ENCODE measurements at regions not wholly inside any gene's neighbourhood (a gene's known extent, or its start where the extent isn't known, plus 50 kb on each side); places are given as distances from the start of the nearest gene placed in this dataset.

- no peak overlapping the region for H3K4me3 ChIP-seq (ENCODE audit: low read depth, low read length)
- no peak for DNase-seq (ENCODE audit: low read depth)
- FAIRE-seq: no peak
- TF ChIP-seq, protein P1, sequence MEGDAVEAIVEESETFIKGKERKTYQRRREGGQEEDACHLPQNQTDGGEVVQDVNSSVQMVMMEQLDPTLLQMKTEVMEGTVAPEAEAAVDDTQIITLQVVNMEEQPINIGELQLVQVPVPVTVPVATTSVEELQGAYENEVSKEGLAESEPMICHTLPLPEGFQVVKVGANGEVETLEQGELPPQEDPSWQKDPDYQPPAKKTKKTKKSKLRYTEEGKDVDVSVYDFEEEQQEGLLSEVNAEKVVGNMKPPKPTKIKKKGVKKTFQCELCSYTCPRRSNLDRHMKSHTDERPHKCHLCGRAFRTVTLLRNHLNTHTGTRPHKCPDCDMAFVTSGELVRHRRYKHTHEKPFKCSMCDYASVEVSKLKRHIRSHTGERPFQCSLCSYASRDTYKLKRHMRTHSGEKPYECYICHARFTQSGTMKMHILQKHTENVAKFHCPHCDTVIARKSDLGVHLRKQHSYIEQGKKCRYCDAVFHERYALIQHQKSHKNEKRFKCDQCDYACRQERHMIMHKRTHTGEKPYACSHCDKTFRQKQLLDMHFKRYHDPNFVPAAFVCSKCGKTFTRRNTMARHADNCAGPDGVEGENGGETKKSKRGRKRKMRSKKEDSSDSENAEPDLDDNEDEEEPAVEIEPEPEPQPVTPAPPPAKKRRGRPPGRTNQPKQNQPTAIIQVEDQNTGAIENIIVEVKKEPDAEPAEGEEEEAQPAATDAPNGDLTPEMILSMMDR (IDR thresholded peaks at IDR 0.05; ENCODE audit: insufficient read depth, low read length, severe bottlenecking): no peak
- H3K27me3 ChIP-seq (ENCODE audit: control insufficient read depth, insufficient read depth, low read length): no peaks in the 10 kb centered on the region
- H3K36me3 ChIP-seq (ENCODE audit: control insufficient read depth, insufficient read depth, low read length): no peaks in the 10 kb centered on the region
Observed at GRCh38 chr1:58879464-58879863, 95.6 kb upstream of the JUN start.

DNA sequence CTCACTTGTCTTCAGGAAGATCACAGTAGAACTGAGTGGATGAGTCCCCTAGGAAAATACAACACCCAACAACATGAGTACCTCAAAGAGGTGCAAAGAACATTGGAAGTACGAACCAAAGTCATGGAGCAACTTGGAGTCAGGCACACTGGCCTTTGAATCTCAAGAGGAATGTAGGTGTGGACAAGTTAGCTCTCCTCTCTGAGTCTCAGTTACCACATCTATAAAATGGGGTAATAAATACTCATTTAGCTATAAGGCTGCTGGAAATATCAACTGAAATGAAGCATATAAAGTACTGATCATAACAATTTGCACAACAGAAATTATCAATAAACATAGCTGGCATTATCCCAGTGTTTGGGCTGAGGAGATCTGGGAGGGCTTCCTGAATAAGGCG lies 96.7 kb upstream of the JUN start:
- FAIRE-seq (no peak), DNase-seq (ENCODE audit: low read depth) (no peak)
- Histone ChIP-seq H3K4me3 (ENCODE audit: low read depth, low read length) (no peak overlapping the region), H3K27me3 (ENCODE audit: control insufficient read depth, insufficient read depth, low read length) (no peaks in the 10 kb centered on the region), H3K36me3 (ENCODE audit: control insufficient read depth, insufficient read depth, low read length) (no peaks in the 10 kb centered on the region)
- TF ChIP-seq, protein P1 (IDR thresholded peaks at IDR 0.05; ENCODE audit: insufficient read depth, low read length, severe bottlenecking): no peak

DNA sequence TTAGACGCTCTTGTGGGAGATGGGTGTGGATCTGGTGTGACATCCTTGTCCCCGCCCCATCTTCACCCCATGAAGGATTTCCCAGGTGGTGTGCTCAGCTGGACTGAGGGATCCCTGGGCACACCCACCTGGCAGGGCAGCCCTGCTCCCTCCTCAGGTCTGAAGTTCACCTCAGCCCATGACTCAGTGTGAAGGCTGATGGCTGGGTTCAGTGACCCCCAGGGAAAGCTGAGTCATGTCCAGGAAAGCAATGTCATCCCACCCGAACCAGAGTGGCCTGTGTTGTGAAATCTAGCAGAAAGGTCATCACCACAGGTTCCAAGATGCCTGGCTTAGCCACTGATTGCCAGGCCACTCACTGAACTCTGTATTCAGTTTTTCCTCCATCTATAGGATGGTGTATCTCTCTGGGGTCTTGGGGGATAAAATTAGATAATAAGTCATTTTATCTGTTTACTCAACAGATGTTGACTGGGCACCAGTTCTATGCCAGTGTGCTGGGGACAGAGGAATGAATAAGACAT lies 97.7 kb upstream of the JUN start:
- DNase-seq (ENCODE audit: low read depth) (peak; percentile 86), FAIRE-seq (peak; percentile 23)
- TF ChIP-seq, protein P1 (IDR thresholded peaks at IDR 0.05; ENCODE audit: insufficient read depth, low read length, severe bottlenecking): no peak
- no peak overlapping the region for H3K4me3 ChIP-seq (ENCODE audit: low read depth, low read length)
- H3K27me3 ChIP-seq (ENCODE audit: control insufficient read depth, insufficient read depth, low read length): no peaks in the 10 kb centered on the region
- no peaks in the 10 kb centered on the region for H3K36me3 ChIP-seq (ENCODE audit: control insufficient read depth, insufficient read depth, low read length)

DNA sequence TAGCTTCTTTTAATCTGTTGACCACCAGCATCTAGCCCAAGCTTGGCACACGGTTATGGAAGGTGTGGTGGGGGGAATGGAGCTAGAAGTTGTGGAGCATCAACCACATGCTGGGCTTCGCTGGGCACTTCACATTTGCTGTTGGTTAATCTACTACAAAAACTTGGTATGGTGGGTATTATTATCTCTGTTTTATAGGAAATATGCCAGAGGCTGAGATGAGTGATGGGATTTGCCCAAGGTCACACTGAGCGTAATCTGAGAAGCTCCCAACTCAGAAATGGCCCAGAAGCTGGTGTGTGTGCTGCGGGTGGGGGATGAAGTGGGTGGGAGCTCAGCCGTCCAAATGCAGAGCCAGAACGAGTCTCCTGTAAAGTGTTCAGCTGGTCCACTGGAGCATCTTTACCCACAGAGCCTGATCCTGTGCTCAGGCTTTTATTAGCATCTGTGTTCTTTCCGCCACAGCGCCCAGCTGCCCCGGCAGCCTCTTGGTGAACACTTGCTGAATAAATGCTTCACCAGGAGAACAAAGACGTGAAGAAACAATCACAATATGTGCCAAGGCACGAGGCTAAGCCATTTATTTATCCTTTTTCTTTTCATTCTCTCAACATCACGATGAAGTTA lies 98.6 kb upstream of the JUN start:
- DNase-seq (ENCODE audit: low read depth) (no peak), FAIRE-seq (no peak)

GRCh38 chr1:58883037-58883887 lies 99.4 kb upstream of the JUN start:
- TF ChIP-seq, protein P1 (IDR thresholded peaks at IDR 0.05; ENCODE audit: insufficient read depth, low read length, severe bottlenecking): no peak
- Histone ChIP-seq H3K27me3 (ENCODE audit: control insufficient read depth, insufficient read depth, low read length) (no peaks in the 10 kb centered on the region), H3K4me3 (ENCODE audit: low read depth, low read length) (no peak overlapping the region), H3K36me3 (ENCODE audit: control insufficient read depth, insufficient read depth, low read length) (no peaks in the 10 kb centered on the region)
- FAIRE-seq (peak; percentile 99), DNase-seq (ENCODE audit: low read depth) (peak; percentile 99)

More for the DNA sequence above, 98.6 kb upstream of the JUN start:
- no peaks in the 10 kb centered on the region for H3K27me3 ChIP-seq (ENCODE audit: control insufficient read depth, insufficient read depth, low read length)
- TF ChIP-seq, protein P1 (IDR thresholded peaks at IDR 0.05; ENCODE audit: insufficient read depth, low read length, severe bottlenecking): no peak
- no peak overlapping the region for H3K4me3 ChIP-seq (ENCODE audit: low read depth, low read length)
- H3K36me3 ChIP-seq (ENCODE audit: control insufficient read depth, insufficient read depth, low read length): no peaks in the 10 kb centered on the region
